CD14-positive monocyte (primary cell): ENCODE measurements at regions not wholly inside any gene's neighbourhood (a gene's known extent, or its start where the extent isn't known, plus 50 kb on each side); places are given as distances from the start of the nearest gene placed in this dataset.

Experiments
- DNase-seq, 3 donors: peaks; one replicate each; pipeline ENCODE4 v3.0.0-alpha.2; 2011 to 2022
- H2AFZ ChIP-seq: 2 replicates; pipeline ENCODE4 v1.6.0; 2012; ENCODE audit warnings: mild to moderate bottlenecking, low read depth, low read length, inconsistent platforms; ENCODE audit not compliant: insufficient read depth, poor library complexity, severe bottlenecking
- H3K27ac ChIP-seq, 2 donors: 1 replicate in 1 of 2; 2 replicates in 1 of 2; pipeline ENCODE4 v1.5.1; 2012 to 2013; ENCODE audit warnings: low read length in 2 of 2, control low read depth in 1 of 2, inconsistent platforms in 1 of 2, low read depth in 1 of 2, mild to moderate bottlenecking in 1 of 2
- H3K27me3 ChIP-seq, 2 donors: one replicate each; pipeline versions ENCODE4 v1.6.0 to v1.6.1; 2011 to 2013; ENCODE audit warnings: low read length in 2 of 2; ENCODE audit not compliant: control insufficient read depth in 2 of 2, insufficient read depth in 2 of 2
- H3K36me3 ChIP-seq, 2 donors: replicated peaks in 1 of 2; 1 replicate in 1 of 2; 2 replicates in 1 of 2; pipeline versions ENCODE4 v1.5.1 to v1.6.1; 2012 to 2013; ENCODE audit warnings: low read length in 2 of 2, control low read depth in 1 of 2, inconsistent platforms in 1 of 2, mild to moderate bottlenecking in 1 of 2; ENCODE audit not compliant: insufficient read depth in 2 of 2, control insufficient read depth in 1 of 2
- H3K4me1 ChIP-seq, 2 donors: 1 replicate in 1 of 2; 2 replicates in 1 of 2; pipeline versions ENCODE4 v1.5.1 to v1.6.1; 2012 to 2013; ENCODE audit warnings: low read length in 2 of 2, control low read depth in 1 of 2, inconsistent platforms in 1 of 2, mild to moderate bottlenecking in 1 of 2, moderate library complexity in 1 of 2; ENCODE audit not compliant: insufficient read depth in 2 of 2, control insufficient read depth in 1 of 2
- H3K4me2 ChIP-seq: replicated peaks from 2 replicates; pipeline ENCODE3; 2012; ENCODE audit warnings: low read length, moderate library complexity, mild to moderate bottlenecking; ENCODE audit not compliant: poor library complexity, severe bottlenecking; ENCODE audit errors: extremely low read depth
- H3K4me3 ChIP-seq, 3 experiments: fragments of 200-600 bp in 1 of 3; sonication (generic) in 1 of 3; replicated peaks in 1 of 3; 1 replicate in 2 of 3; 2 replicates in 1 of 3; pipeline ENCODE4 v1.5.1; 2011 to 2013; ENCODE audit warnings: low read length in 3 of 3, mild to moderate bottlenecking in 3 of 3, control low read depth in 2 of 3, low read depth in 2 of 3, inconsistent platforms in 1 of 3, moderate library complexity in 1 of 3
- H3K79me2 ChIP-seq: 2 replicates; pipeline ENCODE4 v1.6.0; 2012; ENCODE audit warnings: mild to moderate bottlenecking, control low read depth, inconsistent platforms, low read length, moderate library complexity; ENCODE audit not compliant: insufficient read depth
- H3K9ac ChIP-seq: 2 replicates; pipeline ENCODE4 v1.6.0; 2017; ENCODE audit warnings: low read length, mild to moderate bottlenecking; ENCODE audit not compliant: insufficient read depth, poor library complexity, severe bottlenecking
- H3K9me3 ChIP-seq, 2 donors: replicated peaks in 1 of 2; 1 replicate in 1 of 2; 2 replicates in 1 of 2; pipeline versions ENCODE4 v1.5.1 to v1.6.1; 2012 to 2013; ENCODE audit warnings: low read length in 2 of 2, control low read depth in 1 of 2; ENCODE audit not compliant: control insufficient read depth in 1 of 2, insufficient read depth in 1 of 2
- H4K20me1 ChIP-seq: 2 replicates; pipeline ENCODE4 v1.6.0; 2012; ENCODE audit warnings: mild to moderate bottlenecking, low read length, control low read depth, moderate library complexity; ENCODE audit not compliant: insufficient read depth
- H3K27ac Mint-ChIP-seq, 7 donors: one replicate each; pipeline ENCODE4 v1.8.0; 2020; ENCODE audit warnings: mild to moderate bottlenecking in 7 of 7, mixed read lengths in 7 of 7, moderate library complexity in 6 of 7, inconsistent platforms in 2 of 7
- H3K27me3 Mint-ChIP-seq, 3 donors: one replicate each; pipeline ENCODE4 v1.8.0; 2021 to 2022; ENCODE audit warnings: low read depth in 3 of 3, mild to moderate bottlenecking in 3 of 3, mixed read lengths in 3 of 3, moderate library complexity in 3 of 3, inconsistent platforms in 1 of 3
- H3K36me3 Mint-ChIP-seq, 2 donors: one replicate each; pipeline ENCODE4 v1.8.0; 2020; ENCODE audit warnings: mixed read lengths in 2 of 2, inconsistent platforms in 1 of 2, mild to moderate bottlenecking in 1 of 2
- H3K4me1 Mint-ChIP-seq: one replicate; pipeline ENCODE4 v1.8.0; 2020; ENCODE audit warnings: mild to moderate bottlenecking, mixed read lengths
- H3K4me3 Mint-ChIP-seq, 2 donors: one replicate each; pipeline ENCODE4 v1.8.0; 2020; ENCODE audit warnings: mild to moderate bottlenecking in 2 of 2, mixed read lengths in 2 of 2, moderate library complexity in 1 of 2
- H3K9me3 Mint-ChIP-seq, 7 donors: one replicate each; pipeline ENCODE4 v1.8.0; 2020 to 2022; ENCODE audit warnings: mixed read lengths in 7 of 7, mild to moderate bottlenecking in 6 of 7, moderate library complexity in 6 of 7, inconsistent platforms in 2 of 7
- CTCF ChIP-seq: fragments of 200-600 bp; IDR thresholded peaks from one replicate; pipeline ENCODE4 v1.8.0; 2022; ENCODE audit warnings: antibody characterized with exemption, mild to moderate bottlenecking
- WGBS: methylation state at CpG from one replicate; pipeline ENCODE4 v1.1.5; 2013; ENCODE audit warnings: missing lambda C conversion rate; ENCODE audit not compliant: insufficient coverage; 5-methylcytosine and 5-hydroxymethylcytosine counted together
- intact Hi-C, 2 donors: fragments of 100-400 bp; cut with micrococcal nuclease; formaldehyde crosslinking; loops; one replicate each; pipeline versions ENCODE4 v1.15.0 to v1.15.1; 2023

- H2AFZ ChIP-seq, result no peak overlapping the region
- H3K36me3 Mint-ChIP-seq, result peaks cover 0 to 13% of the 10 kb centered on the region in 2 donors
- no peak overlapping the region for H3K27ac Mint-ChIP-seq
Measured at GRCh38 chr6:14816116-14816859, 429.6 kb upstream of the JARID2 start.

GRCh38 chr6:14817074-14817473, 428.8 kb upstream of the JARID2 start:
- WGBS, result 100% methylated on average over 5 of the region's 5 CpGs
- Mint-ChIP-seq H3K27ac (no peak overlapping the region), H3K4me1 (peaks cover 22% of the 10 kb centered on the region), H3K9me3 (peaks cover 0 to 3% (median 0%) of the 10 kb centered on the region in 7 donors), H3K27me3 (peaks cover 2 to 6% (median 2%) of the 10 kb centered on the region in 3 donors), H3K4me3 (no peak overlapping the region), H3K36me3 (peaks cover 0 to 13% of the 10 kb centered on the region in 2 donors)
- Histone ChIP-seq H2AFZ (no peak overlapping the region), H3K27ac (no peak overlapping the region), H3K4me3 (no peak overlapping the region), H3K79me2 (no peaks in the 10 kb centered on the region), H3K4me1 (no peaks in the 10 kb centered on the region), H3K4me2 (no peak overlapping the region), H4K20me1 (no peaks in the 10 kb centered on the region), H3K27me3 (no peaks in the 10 kb centered on the region), H3K9ac (no peak overlapping the region), H3K36me3 (no peaks in the 10 kb centered on the region), H3K9me3 (no peaks in the 10 kb centered on the region)
- intact Hi-C loops, result no loop called here
- no peak for DNase-seq
- no peak for TF ChIP-seq CTCF

More at GRCh38 chr6:14816116-14816859, 429.6 kb upstream of the JARID2 start:
- 100% methylated on average over 1 of the region's 12 CpGs for WGBS
- Mint-ChIP-seq H3K9me3 (peaks cover 0 to 3% (median 0%) of the 10 kb centered on the region in 7 donors), H3K27me3 (peaks cover 2 to 6% (median 2%) of the 10 kb centered on the region in 3 donors), H3K4me1 (peaks cover 21% of the 10 kb centered on the region), H3K4me3 (no peak overlapping the region)
- intact Hi-C loops, result no loop called here
- no peak for TF ChIP-seq CTCF
- no peak for DNase-seq
- H3K4me1 ChIP-seq, result no peaks in the 10 kb centered on the region
- no peak overlapping the region for H3K9ac ChIP-seq
- no peaks in the 10 kb centered on the region for H3K36me3 ChIP-seq
- no peaks in the 10 kb centered on the region for H3K27me3 ChIP-seq
- H3K79me2 ChIP-seq, result no peaks in the 10 kb centered on the region
- H3K9me3 ChIP-seq, result no peaks in the 10 kb centered on the region
- no peak overlapping the region for H3K27ac ChIP-seq
- no peak overlapping the region for H3K4me3 ChIP-seq
- H3K4me2 ChIP-seq, result no peak overlapping the region
- H4K20me1 ChIP-seq, result no peaks in the 10 kb centered on the region
